ENCODE measurements at regions not wholly inside any gene's neighbourhood (a gene's known extent, or its start where the extent isn't known, plus 50 kb on each side); places are given as distances from the start of the nearest gene placed in this dataset.

DNA sequence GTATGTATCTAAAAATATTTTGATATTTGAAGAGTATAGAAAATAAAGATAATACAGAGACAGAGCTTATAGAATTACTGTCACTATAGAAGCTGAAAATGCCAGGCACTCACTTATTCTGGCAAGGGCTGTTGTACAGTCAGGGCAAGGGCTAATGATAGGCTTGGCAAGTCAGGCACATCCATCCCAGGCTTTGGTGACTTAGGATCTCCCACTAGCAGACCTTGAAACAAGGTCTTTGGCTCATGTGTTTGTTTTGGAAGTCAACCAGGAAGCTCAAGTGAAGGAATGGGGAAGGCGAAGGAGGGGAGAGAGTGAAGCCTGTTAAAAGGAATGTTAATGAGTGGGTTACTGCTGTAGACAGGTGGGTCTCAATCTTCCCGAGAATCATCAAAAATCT is 199.1 kb upstream of the SUCLG2 start:
- Histone ChIP-seq H3K4me2 (ENCODE audit: insufficient read depth, low read length) (no peak overlapping the region), H3K36me3 (ENCODE audit: control insufficient read depth in 2 of 2, extremely low read depth in 1 of 2, insufficient read depth in 2 of 2, low read length in 2 of 2) (no peaks in the 10 kb centered on the region), H3K27ac (ENCODE audit: insufficient read depth, low read depth, low read length) (no peak overlapping the region), H3K4me1 (ENCODE audit: control insufficient read depth, extremely low read depth, insufficient read depth, low read length) (no peaks in the 10 kb centered on the region), H4K20me1 (replicated peaks; ENCODE audit: control insufficient read depth, extremely low read depth, insufficient read depth, low read length) (no peaks in the 10 kb centered on the region), H2AFZ (ENCODE audit: low read depth, low read length) (no peak overlapping the region), H3K4me3 (replicated peaks in 1 of 3; ENCODE audit: insufficient read depth in 1 of 3, low read depth in 1 of 3, low read length in 3 of 3) (no peak overlapping the region), H3K27me3 (ENCODE audit: control insufficient read depth in 2 of 2, insufficient read depth in 2 of 2, low read length in 2 of 2) (no peaks in the 10 kb centered on the region), H3K9ac (replicated peaks; ENCODE audit: extremely low read depth, insufficient read depth, low read length) (no peak overlapping the region), H3K79me2 (ENCODE audit: control insufficient read depth, insufficient read depth, low read length) (no peaks in the 10 kb centered on the region), H3K9me1 (replicated peaks; ENCODE audit: control insufficient read depth, extremely low read depth, insufficient read depth, low read length) (no peaks in the 10 kb centered on the region), H3K9me3 (replicated peaks; ENCODE audit: control insufficient read depth, insufficient read depth, low read length) (no peaks in the 10 kb centered on the region)
- DNase-seq (ENCODE audit: low read depth, low spot score) (no peak), FAIRE-seq (no peak)
- no peak for TF ChIP-seq GATA2 (IDR thresholded peaks at IDR 0.05; ENCODE audit: insufficient read depth, insufficient read length, low read depth, low read length)
- no peak for TF ChIP-seq EZH2 (IDR thresholded peaks at IDR 0.05; ENCODE audit: borderline replicate concordance, low read depth, low read length, severe bottlenecking)
- TF ChIP-seq MAX (IDR thresholded peaks at IDR 0.05; ENCODE audit: insufficient read depth, insufficient read length): no peak
- TF ChIP-seq, protein P1, sequence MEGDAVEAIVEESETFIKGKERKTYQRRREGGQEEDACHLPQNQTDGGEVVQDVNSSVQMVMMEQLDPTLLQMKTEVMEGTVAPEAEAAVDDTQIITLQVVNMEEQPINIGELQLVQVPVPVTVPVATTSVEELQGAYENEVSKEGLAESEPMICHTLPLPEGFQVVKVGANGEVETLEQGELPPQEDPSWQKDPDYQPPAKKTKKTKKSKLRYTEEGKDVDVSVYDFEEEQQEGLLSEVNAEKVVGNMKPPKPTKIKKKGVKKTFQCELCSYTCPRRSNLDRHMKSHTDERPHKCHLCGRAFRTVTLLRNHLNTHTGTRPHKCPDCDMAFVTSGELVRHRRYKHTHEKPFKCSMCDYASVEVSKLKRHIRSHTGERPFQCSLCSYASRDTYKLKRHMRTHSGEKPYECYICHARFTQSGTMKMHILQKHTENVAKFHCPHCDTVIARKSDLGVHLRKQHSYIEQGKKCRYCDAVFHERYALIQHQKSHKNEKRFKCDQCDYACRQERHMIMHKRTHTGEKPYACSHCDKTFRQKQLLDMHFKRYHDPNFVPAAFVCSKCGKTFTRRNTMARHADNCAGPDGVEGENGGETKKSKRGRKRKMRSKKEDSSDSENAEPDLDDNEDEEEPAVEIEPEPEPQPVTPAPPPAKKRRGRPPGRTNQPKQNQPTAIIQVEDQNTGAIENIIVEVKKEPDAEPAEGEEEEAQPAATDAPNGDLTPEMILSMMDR (IDR thresholded peaks at IDR 0.05; ENCODE audit: extremely low read depth in 1 of 2, insufficient read depth in 1 of 2, low read depth in 1 of 2, low read length in 2 of 2): no peak
- no peak for TF ChIP-seq MYC (IDR thresholded peaks at IDR 0.05; ENCODE audit: low read depth, low read length)
- TF ChIP-seq JUN (IDR thresholded peaks at IDR 0.05; ENCODE audit: borderline replicate concordance, insufficient read depth, insufficient read length, low read depth): no peak
- TF ChIP-seq POLR2AphosphoS5 (IDR thresholded peaks at IDR 0.05; ENCODE audit: insufficient read depth, low read depth, low read length): no peak
- no peak for TF ChIP-seq FOS (IDR thresholded peaks at IDR 0.05; ENCODE audit: borderline replicate concordance, insufficient read depth, low read length)
- CTCF ChIA-PET: no interaction called here
- no TSS peak for BruUV-seq (replicated peaks)
- dilution Hi-C loops (cut with MboI; ENCODE audit: extremely low pct_ligation_motif_present, low sequenced_read_pairs) (no loop called here), intact Hi-C loops (cut with micrococcal nuclease) (loop anchor here (10.0 kb wide), 1 partner anchor 1599 kb away; no protein-coding TSS in a partner anchor)
- POLR2A ChIA-PET: no interaction called here

All from endothelial cell of umbilical vein (primary cell).